HL-60 (cell line): ENCODE measurements at regions not wholly inside any gene's neighbourhood (a gene's known extent, or its start where the extent isn't known, plus 50 kb on each side); places are given as distances from the start of the nearest gene placed in this dataset.

Experiments
- GABPA ChIP-seq: IDR thresholded peaks from 2 replicates; pipeline ENCODE4 v1.6.1; 2012; ENCODE audit warnings: low read depth
- POLR2AphosphoS5 ChIP-seq: IDR thresholded peaks from 2 replicates; pipeline ENCODE4 v1.6.1; 2012; ENCODE audit warnings: low read depth
- TF ChIP-seq, protein P1 (sequence below): IDR thresholded peaks from one replicate; pipeline ENCODE4 v1.5.1; 2011; ENCODE audit warnings: low read length, control low read depth, inconsistent platforms; ENCODE audit not compliant: insufficient read depth
- TF ChIP-seq, protein P2 (sequence below): IDR thresholded peaks from 2 replicates; pipeline ENCODE4 v1.6.1; 2012; ENCODE audit warnings: low read depth; ENCODE audit not compliant: insufficient replicate concordance

DNA sequence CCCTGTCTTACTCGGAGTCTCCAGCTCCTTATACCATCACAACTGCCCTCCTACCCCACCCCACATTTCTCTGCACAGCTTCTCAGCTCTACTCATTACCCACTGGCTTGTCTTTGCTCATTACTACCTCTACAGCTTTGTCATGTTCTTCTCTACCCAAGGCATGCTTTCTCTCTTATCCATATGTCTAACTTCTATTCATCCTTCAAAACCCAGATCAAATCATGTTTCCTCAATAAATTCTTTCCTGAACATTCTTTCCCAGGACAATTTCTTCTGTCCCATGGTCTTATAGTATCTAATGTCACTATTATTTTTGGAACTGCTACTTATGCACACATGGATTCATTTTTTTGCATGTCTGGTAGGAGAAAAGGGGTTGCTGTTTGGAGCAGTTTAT is 231.4 kb downstream of the PTEN start:
- TF ChIP-seq, protein P1, sequence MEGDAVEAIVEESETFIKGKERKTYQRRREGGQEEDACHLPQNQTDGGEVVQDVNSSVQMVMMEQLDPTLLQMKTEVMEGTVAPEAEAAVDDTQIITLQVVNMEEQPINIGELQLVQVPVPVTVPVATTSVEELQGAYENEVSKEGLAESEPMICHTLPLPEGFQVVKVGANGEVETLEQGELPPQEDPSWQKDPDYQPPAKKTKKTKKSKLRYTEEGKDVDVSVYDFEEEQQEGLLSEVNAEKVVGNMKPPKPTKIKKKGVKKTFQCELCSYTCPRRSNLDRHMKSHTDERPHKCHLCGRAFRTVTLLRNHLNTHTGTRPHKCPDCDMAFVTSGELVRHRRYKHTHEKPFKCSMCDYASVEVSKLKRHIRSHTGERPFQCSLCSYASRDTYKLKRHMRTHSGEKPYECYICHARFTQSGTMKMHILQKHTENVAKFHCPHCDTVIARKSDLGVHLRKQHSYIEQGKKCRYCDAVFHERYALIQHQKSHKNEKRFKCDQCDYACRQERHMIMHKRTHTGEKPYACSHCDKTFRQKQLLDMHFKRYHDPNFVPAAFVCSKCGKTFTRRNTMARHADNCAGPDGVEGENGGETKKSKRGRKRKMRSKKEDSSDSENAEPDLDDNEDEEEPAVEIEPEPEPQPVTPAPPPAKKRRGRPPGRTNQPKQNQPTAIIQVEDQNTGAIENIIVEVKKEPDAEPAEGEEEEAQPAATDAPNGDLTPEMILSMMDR, result no peak
- TF ChIP-seq POLR2AphosphoS5 (no peak), GABPA (no peak)
- TF ChIP-seq, protein P2, sequence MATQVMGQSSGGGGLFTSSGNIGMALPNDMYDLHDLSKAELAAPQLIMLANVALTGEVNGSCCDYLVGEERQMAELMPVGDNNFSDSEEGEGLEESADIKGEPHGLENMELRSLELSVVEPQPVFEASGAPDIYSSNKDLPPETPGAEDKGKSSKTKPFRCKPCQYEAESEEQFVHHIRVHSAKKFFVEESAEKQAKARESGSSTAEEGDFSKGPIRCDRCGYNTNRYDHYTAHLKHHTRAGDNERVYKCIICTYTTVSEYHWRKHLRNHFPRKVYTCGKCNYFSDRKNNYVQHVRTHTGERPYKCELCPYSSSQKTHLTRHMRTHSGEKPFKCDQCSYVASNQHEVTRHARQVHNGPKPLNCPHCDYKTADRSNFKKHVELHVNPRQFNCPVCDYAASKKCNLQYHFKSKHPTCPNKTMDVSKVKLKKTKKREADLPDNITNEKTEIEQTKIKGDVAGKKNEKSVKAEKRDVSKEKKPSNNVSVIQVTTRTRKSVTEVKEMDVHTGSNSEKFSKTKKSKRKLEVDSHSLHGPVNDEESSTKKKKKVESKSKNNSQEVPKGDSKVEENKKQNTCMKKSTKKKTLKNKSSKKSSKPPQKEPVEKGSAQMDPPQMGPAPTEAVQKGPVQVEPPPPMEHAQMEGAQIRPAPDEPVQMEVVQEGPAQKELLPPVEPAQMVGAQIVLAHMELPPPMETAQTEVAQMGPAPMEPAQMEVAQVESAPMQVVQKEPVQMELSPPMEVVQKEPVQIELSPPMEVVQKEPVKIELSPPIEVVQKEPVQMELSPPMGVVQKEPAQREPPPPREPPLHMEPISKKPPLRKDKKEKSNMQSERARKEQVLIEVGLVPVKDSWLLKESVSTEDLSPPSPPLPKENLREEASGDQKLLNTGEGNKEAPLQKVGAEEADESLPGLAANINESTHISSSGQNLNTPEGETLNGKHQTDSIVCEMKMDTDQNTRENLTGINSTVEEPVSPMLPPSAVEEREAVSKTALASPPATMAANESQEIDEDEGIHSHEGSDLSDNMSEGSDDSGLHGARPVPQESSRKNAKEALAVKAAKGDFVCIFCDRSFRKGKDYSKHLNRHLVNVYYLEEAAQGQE, result no peak
